HepG2 (cell line): ENCODE measurements at regions not wholly inside any gene's neighbourhood (a gene's known extent, or its start where the extent isn't known, plus 50 kb on each side); places are given as distances from the start of the nearest gene placed in this dataset.

Experiments
- FOXP1 ChIP-seq, 2 experiments: fragments of 450-650 bp in 1 of 2; IDR thresholded peaks; 2 replicates each; pipeline ENCODE4 v1.6.1; 2017 to 2018; ENCODE audit warnings: antibody characterized with exemption in 1 of 2
- MYPOP ChIP-seq: sonication (generic); formaldehyde crosslinking; IDR thresholded peaks from 2 replicates; pipeline ENCODE4 v1.8.1; 2023; ENCODE audit warnings: mild to moderate bottlenecking, moderate library complexity, missing genetic modification reagents
- RORA ChIP-seq: sonication (generic); formaldehyde crosslinking; IDR thresholded peaks from 2 replicates; pipeline ENCODE4 v1.5.0; 2020; ENCODE audit warnings: mild to moderate bottlenecking, missing genetic modification reagents, moderate library complexity
- STAG1 ChIP-seq: sonication (generic); formaldehyde crosslinking; IDR thresholded peaks from 2 replicates; pipeline ENCODE4 v1.4.0; 2020; ENCODE audit warnings: missing genetic modification reagents
- ZBTB2 ChIP-seq: sonication (generic); formaldehyde crosslinking; IDR thresholded peaks from 2 replicates; pipeline ENCODE4 v1.8.0; 2022; ENCODE audit warnings: low read depth, missing genetic modification reagents
- ZFP1 ChIP-seq: IDR thresholded peaks from 2 replicates; pipeline ENCODE4 v1.6.1; 2016
- ZNF138 ChIP-seq: sonication (generic); formaldehyde crosslinking; IDR thresholded peaks from 2 replicates; pipeline ENCODE4 v1.5.0; 2020; ENCODE audit warnings: mild to moderate bottlenecking, low read depth, missing genetic modification reagents
- ZNF275 ChIP-seq: sonication (generic); formaldehyde crosslinking; IDR thresholded peaks from 2 replicates; pipeline ENCODE4 v1.8.0; 2022; ENCODE audit warnings: missing genetic modification reagents, mild to moderate bottlenecking, inconsistent platforms, borderline replicate concordance
- ZNF382 ChIP-seq: sonication (generic); formaldehyde crosslinking; IDR thresholded peaks from 2 replicates; pipeline ENCODE4 v1.5.0; 2020; ENCODE audit warnings: missing genetic modification reagents, mild to moderate bottlenecking, borderline replicate concordance
- ZNF577 ChIP-seq: sonication (generic); formaldehyde crosslinking; IDR thresholded peaks from 2 replicates; pipeline ENCODE4 v1.4.0; 2020; ENCODE audit warnings: mild to moderate bottlenecking, low read depth, missing genetic modification reagents, borderline replicate concordance
- ZNF607 ChIP-seq: sonication (generic); formaldehyde crosslinking; IDR thresholded peaks from 2 replicates; pipeline ENCODE4 v1.5.1; 2020; ENCODE audit warnings: missing genetic modification reagents, mild to moderate bottlenecking, borderline replicate concordance
- ZNF629 ChIP-seq: sonication (generic); formaldehyde crosslinking; conservative IDR thresholded peaks from 2 replicates; pipeline ENCODE4 v1.5.0; 2020; ENCODE audit warnings: missing genetic modification reagents
- TF ChIP-seq, protein P1 (sequence below): sonication (generic); formaldehyde crosslinking; IDR thresholded peaks from 2 replicates; pipeline ENCODE4 v1.4.0; 2020; ENCODE audit warnings: mild to moderate bottlenecking, missing genetic modification reagents
- TF ChIP-seq, protein P2 (sequence below): IDR thresholded peaks from 2 replicates; pipeline ENCODE4 v1.6.1; 2012; ENCODE audit warnings: low read depth, low read length, improper control_type of control experiment
- TF ChIP-seq, protein P3 (sequence below): IDR thresholded peaks from 2 replicates; pipeline ENCODE4 v1.6.1; 2016; ENCODE audit warnings: mild to moderate bottlenecking

GRCh38 chr20:53763707-53764414 is 170.2 kb upstream of the ZNF217 start (continued):
- TF ChIP-seq, protein P1, sequence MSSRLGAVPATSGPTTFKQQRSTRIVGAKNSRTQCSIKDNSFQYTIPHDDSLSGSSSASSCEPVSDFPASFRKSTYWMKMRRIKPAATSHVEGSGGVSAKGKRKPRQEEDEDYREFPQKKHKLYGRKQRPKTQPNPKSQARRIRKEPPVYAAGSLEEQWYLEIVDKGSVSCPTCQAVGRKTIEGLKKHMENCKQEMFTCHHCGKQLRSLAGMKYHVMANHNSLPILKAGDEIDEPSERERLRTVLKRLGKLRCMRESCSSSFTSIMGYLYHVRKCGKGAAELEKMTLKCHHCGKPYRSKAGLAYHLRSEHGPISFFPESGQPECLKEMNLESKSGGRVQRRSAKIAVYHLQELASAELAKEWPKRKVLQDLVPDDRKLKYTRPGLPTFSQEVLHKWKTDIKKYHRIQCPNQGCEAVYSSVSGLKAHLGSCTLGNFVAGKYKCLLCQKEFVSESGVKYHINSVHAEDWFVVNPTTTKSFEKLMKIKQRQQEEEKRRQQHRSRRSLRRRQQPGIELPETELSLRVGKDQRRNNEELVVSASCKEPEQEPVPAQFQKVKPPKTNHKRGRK (CRISPR knock-in tag) = no peak
- TF ChIP-seq ZNF382 (CRISPR knock-in tag) = no peak
- no peak for TF ChIP-seq ZBTB2 (CRISPR knock-in tag)
- 0 out of 2 replicates have a peak, but pooled peaks have one; percentile 21 for TF ChIP-seq ZNF629 (CRISPR knock-in tag)
- TF ChIP-seq ZNF275 (CRISPR knock-in tag) = no peak
- TF ChIP-seq ZFP1 (CRISPR knock-in tag) = peak; percentile 93
- TF ChIP-seq, protein P2, sequence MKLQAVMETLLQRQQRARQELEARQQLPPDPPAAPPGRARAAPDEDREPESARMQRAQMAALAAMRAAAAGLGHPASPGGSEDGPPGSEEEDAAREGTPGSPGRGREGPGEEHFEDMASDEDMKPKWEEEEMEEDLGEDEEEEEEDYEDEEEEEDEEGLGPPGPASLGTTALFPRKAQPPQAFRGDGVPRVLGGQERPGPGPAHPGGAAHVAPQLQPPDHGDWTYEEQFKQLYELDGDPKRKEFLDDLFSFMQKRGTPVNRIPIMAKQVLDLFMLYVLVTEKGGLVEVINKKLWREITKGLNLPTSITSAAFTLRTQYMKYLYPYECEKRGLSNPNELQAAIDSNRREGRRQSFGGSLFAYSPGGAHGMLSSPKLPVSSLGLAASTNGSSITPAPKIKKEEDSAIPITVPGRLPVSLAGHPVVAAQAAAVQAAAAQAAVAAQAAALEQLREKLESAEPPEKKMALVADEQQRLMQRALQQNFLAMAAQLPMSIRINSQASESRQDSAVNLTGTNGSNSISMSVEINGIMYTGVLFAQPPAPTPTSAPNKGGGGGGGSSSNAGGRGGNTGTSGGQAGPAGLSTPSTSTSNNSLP = peak; percentile 99
- TF ChIP-seq STAG1 (CRISPR knock-in tag) = peak; percentile 47
- peak; percentile 86 for TF ChIP-seq FOXP1 (IDR thresholded peaks at IDR 0.05)
- TF ChIP-seq FOXP1 (CRISPR knock-in tag; IDR thresholded peaks at IDR 0.05) = peak; percentile 97
- no peak for TF ChIP-seq ZNF138 (CRISPR knock-in tag)
- TF ChIP-seq, protein P3, sequence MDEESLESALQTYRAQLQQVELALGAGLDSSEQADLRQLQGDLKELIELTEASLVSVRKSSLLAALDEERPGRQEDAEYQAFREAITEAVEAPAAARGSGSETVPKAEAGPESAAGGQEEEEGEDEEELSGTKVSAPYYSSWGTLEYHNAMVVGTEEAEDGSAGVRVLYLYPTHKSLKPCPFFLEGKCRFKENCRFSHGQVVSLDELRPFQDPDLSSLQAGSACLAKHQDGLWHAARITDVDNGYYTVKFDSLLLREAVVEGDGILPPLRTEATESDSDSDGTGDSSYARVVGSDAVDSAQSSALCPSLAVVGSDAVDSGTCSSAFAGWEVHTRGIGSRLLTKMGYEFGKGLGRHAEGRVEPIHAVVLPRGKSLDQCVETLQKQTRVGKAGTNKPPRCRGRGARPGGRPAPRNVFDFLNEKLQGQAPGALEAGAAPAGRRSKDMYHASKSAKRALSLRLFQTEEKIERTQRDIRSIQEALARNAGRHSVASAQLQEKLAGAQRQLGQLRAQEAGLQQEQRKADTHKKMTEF (CRISPR knock-in tag) = peak; percentile 99
- peak; percentile 95 for TF ChIP-seq RORA (CRISPR knock-in tag)
- peak; percentile 82; the same call in 1 of the 2 replicates for TF ChIP-seq MYPOP (CRISPR knock-in tag)
- peak; percentile 65; the same call in 1 of the 2 replicates for TF ChIP-seq ZNF607 (CRISPR knock-in tag)
- no peak for TF ChIP-seq ZNF577
